NCI-H1092 (cell line): ENCODE measurements at regions not wholly inside any gene's neighbourhood (a gene's known extent, or its start where the extent isn't known, plus 50 kb on each side); places are given as distances from the start of the nearest gene placed in this dataset.
"Not testable (repeated sequence)": the region's sequence is repeated elsewhere in the genome, so short reads cannot be mapped to it uniquely, and the experiment has no call there.

Source experiments
- DNase-seq: peaks from one replicate; lab custom pipeline; 2025; lab: John Stamatoyannopoulos, UW

DNA sequence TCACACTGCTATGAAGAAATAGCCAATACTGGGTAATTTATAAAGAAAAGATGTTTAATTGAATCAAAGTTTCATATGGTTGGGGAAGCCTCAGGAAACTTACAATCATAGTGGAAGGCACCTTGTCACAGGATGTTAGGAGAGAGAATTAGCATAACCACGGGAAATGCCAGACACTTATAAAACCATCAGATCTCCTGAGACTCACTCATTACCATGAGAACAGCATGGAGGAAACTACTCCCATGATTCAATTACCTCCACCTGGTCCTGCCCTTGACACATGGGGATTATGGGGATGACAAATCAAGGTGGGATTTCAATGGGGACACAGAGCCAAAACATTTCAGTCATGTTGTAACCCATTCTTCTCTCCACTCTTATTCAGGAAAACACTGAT, 472.9 kb upstream of the FSIP2 start:
- DNase-seq, result no peak

GRCh38 chr2:185268651-185269050, 470.0 kb upstream of the FSIP2 start:
- no peak for DNase-seq

DNA sequence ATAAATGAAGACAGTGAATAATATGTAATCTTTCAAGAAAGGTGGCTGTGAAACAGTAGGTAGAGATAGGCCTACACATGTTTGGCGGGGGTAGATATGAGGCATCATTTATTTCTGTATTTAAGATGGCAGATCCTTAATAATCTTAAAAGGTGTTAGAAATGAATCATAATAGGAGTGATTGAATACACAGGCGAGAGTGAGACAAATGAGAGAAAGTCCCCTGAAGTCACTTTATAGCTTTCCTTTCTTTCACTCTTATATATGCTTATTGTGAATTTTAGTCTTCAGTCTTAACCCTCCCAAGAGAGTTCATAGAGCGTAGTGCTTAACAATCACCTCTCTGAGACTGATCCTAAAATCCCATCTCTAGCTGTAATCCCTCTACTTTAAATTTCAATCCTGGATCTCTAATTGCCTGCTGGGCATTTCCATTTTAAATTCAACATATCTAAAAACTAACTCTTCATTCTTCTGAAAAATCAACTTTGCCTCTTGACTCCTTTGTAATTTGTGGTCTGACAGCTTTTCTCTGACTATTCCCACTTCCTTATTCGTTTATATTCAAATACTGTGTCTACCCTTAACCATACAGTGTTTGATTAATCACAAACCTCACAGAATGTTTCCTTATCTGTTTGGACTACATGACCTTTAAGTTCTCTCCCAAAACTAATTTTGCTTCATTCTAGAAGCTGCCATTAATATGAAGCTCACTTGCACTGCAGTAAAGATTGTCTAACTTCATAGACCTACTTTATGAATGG, 463.7 kb upstream of the FSIP2 start:
- DNase-seq, result no peak

DNA sequence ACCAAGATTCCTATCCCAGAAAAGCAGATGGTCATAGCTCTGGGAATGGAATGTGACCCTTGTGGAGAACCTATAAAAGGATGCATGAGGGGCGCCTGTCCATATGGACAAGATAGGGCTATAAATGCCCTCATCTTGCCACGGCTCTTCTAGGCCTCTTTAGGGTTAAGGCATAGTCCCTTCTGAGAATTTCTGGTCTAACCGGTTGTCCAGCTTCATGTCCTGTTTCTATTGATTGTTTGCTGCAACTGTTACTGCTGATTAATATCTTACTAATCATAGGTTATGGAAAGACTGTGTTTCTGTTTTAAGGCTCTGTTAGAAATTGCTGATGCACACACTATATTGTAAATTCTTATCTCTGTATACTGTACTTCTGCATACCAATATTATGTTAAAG, 462.6 kb upstream of the FSIP2 start:
- DNase-seq, result not testable (repeated sequence)

GRCh38 chr2:185278761-185279160, 459.8 kb upstream of the FSIP2 start:
- no peak for DNase-seq

GRCh38 chr2:185279999-185280398, 458.6 kb upstream of the FSIP2 start:
- DNase-seq, result no peak

DNA sequence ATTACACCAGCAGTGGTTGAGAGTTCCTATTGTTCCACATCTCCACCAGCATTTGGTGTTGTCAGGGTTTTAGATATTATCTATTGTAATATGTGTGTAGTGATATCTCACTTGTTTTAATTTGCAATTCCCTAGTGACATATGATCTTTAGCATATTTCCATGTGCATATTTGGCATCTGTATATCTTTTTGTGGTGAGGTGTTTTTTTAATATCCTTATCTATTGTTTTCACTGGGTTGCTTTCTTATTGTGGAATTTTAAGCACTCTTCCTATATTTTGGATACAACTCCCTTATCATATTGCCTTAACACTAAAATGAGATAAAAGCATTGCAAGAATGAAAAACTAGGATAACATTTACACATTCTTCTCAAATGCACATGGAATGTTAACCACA, 453.9 kb upstream of the FSIP2 start:
- no peak for DNase-seq

GRCh38 chr2:185290012-185290411, 448.6 kb upstream of the FSIP2 start:
- DNase-seq, result not testable (repeated sequence)

GRCh38 chr2:185291035-185291647, 447.5 kb upstream of the FSIP2 start:
- DNase-seq, result peak; percentile 23

DNA sequence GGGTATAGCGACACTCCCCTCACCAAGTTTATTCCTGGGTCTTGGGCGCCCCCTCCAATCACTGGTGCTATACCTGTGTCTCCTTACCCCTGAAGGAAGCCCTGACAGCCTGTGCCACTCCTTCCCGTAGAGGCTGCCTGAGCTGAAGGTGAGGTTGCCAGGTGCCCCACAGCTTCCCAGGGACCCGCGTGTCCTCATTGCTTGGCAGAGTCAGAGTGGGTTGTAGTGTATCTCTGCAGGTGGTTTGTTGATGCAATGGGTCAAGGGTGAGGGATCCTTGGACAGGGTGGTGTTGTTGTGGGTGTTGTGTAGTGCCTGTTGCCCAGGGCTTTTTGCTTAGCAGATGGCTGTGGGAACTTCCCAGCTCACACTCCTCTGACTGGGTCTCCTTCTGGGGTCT, 438.7 kb upstream of the FSIP2 start:
- no peak for DNase-seq

DNA sequence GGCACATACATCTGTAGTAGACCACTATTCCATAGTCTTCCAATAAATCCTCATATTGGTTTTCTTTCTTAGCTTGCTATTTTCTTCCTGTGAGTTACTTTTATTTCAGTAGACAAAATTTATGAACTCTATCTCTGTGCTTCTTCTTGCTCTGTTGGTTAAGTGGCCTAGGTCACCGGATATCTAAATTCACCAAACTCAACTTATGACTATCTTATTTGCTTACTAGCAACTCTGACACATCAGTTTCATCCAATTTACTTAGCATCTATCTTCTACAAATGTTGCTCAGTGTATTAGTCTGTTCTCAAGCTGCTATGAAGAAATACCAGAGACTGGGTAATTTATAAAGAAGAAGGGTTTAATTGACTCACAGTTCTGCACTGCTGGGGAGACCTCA, 432.5 kb upstream of the FSIP2 start:
- DNase-seq, result no peak

DNA sequence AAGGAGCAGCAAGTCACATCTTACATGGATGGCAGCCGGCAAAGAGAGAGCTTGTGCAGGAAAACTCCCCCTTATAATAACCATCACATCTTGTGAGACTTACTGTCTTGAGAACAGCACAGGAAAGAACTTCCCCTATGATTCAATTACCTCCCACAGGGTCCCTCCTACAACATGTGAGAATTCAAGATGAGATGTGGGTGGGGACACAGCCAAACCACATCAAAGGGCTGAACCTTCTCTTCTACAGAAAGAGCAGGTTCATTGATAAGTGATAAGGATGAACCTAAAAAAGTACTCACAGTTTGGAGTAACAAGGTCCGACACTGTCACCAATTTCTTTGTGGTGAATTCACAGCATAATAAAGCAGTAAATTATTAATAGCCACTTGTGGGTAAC, 422.2 kb upstream of the FSIP2 start:
- no peak for DNase-seq

DNA sequence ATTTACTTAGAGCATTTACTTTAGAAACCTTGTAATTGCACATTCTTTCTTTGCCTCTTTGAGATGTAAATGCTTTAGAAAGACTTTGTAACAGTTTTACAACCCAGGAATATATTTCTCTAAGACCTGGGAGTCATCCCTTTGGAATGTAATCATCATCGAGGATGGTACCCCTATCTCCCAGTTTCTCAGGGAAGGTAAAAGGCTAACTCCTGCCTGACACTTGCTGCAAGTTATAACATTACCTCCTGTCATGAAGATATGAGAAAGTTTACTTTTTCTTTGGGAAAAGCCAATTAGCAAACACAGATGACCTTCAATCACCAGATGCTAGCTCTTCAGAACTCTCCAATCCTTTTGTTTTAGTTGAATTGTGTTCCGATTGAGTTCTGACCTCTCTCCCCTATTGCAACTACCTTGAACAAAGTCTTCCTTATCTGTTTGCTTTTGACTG, 420.3 kb upstream of the FSIP2 start:
- no peak for DNase-seq

DNA sequence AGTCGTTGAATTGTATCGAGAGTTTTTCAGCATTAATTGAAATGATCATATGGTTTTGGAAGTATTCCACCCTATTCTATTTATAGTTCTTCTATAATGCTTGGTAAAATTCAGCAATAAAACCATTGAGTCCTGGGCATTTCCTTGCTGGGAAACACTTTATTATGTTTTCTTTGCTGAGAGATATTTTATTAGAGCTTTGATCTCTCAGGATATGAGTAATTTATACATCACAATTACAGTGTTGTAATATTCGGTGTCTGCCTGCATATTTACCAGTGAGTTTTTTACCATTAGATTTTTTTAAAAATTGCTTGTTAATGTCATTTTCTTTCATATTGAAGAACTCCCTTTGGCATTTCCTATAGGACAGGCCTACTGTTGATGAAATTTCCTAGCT, 402.7 kb upstream of the FSIP2 start:
- no peak for DNase-seq

GRCh38 chr2:185337033-185337432, 401.6 kb upstream of the FSIP2 start:
- DNase-seq, result no peak

DNA sequence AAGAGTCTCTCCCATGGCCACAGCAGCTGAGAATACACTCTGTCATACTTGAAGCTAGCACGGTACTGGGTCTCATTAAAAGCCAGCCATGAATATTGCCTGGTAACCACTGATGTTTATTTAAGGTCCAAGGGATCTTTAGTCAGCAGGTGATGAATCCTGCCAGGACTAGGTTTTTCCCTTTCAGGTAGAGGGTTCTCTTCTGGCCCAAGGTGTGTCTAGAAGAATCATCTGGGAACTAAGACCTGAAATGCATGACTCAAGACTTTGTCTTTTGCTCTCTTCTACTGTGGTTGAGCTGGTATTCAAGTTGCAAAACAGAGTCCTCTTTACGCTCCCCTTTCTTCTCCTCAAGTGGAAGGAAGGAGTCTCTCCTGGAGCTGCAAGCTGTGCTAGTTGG, 400.5 kb upstream of the FSIP2 start:
- DNase-seq, result no peak

- no peak for DNase-seq
Measured at GRCh38 chr2:185347445-185347844, 391.2 kb upstream of the FSIP2 start.

- no peak for DNase-seq
Measured at GRCh38 chr2:185360776-185361175, 377.8 kb upstream of the FSIP2 start.

GRCh38 chr2:185372188-185372587, 366.4 kb upstream of the FSIP2 start:
- no peak for DNase-seq

- DNase-seq, result no peak
Measured at GRCh38 chr2:185373229-185373628, 365.4 kb upstream of the FSIP2 start.

DNA sequence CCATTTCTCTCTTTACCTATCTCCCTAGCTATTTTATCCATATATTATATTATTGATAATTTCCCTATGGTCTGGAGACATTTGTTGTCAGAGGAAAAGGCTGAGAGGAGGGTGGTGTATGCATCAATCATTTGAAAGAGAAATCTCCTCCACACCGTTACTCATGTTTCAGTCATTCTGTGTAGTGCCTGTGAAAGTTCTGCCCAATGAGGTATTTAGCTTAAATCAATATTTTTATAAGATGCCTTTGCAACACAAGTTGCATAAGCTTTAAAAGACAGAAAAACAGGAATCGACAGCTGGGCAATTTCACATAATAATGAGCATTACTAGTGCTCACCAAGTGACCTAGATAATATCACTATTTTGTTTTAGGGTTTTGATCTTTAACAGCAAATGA, 363.7 kb upstream of the FSIP2 start:
- no peak for DNase-seq

GRCh38 chr2:185375731-185376130, 362.9 kb upstream of the FSIP2 start:
- DNase-seq, result no peak

- DNase-seq, result no peak
Measured at GRCh38 chr2:185381631-185382030, 357.0 kb upstream of the FSIP2 start.
